HEK293T (cell line): ENCODE measurements at regions not wholly inside any gene's neighbourhood (a gene's known extent, or its start where the extent isn't known, plus 50 kb on each side); places are given as distances from the start of the nearest gene placed in this dataset.

Source experiments
- ARNT ChIP-seq: fragments of 450-650 bp; IDR thresholded peaks from 2 replicates; pipeline ENCODE4 v1.6.1; 2017; ENCODE audit warnings: mild to moderate bottlenecking
- FOXK2 ChIP-seq: fragments of 450-650 bp; IDR thresholded peaks from 2 replicates; pipeline ENCODE4 v1.6.1; 2016; ENCODE audit warnings: mild to moderate bottlenecking
- FOXM1 ChIP-seq: fragments of 450-650 bp; IDR thresholded peaks from 2 replicates; pipeline ENCODE4 v1.6.1; 2017; ENCODE audit warnings: mild to moderate bottlenecking, borderline replicate concordance
- L3MBTL2 ChIP-seq: fragments of 450-650 bp; conservative IDR thresholded peaks from 2 replicates; pipeline ENCODE4 v1.6.1; 2016; ENCODE audit warnings: mild to moderate bottlenecking
- SUZ12 ChIP-seq: fragments of 450-650 bp; IDR thresholded peaks from 2 replicates; pipeline ENCODE4 v1.6.1; 2016; ENCODE audit warnings: mild to moderate bottlenecking

- no peak for TF ChIP-seq SUZ12
- no peak for TF ChIP-seq FOXM1
- TF ChIP-seq L3MBTL2 = no peak
- no peak for TF ChIP-seq ARNT
- TF ChIP-seq FOXK2 = no peak
These were observed 339.0 kb upstream of the KIF2B start for GRCh38 chr17:53483704-53484103.
